RKO (cell line): ENCODE measurements at regions not wholly inside any gene's neighbourhood (a gene's known extent, or its start where the extent isn't known, plus 50 kb on each side); places are given as distances from the start of the nearest gene placed in this dataset.

Source experiments
- DNase-seq: peaks from one replicate; pipeline ENCODE4 v3.0.0-alpha.2; 2016; ENCODE audit warnings: low spot score

DNA sequence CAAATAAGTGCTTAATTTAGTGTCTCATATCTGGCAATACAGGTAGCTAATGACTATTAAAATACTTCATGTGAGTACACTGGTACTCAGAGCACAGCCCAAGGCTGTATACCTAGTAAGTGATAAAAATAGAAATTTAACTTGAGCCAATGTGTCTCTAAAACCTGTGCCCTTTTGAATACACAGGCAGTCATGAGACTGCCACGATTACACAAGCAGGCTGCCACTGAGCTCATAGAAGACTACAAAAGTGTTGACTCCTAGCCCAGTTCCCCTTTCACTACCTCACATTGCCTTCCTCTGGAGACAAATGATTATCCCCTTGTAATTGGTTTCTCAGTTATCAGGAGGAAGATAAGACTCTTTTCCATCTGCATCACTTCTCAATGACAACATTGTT is 66.3 kb upstream of the PAPPA start:
- no peak for DNase-seq

DNA sequence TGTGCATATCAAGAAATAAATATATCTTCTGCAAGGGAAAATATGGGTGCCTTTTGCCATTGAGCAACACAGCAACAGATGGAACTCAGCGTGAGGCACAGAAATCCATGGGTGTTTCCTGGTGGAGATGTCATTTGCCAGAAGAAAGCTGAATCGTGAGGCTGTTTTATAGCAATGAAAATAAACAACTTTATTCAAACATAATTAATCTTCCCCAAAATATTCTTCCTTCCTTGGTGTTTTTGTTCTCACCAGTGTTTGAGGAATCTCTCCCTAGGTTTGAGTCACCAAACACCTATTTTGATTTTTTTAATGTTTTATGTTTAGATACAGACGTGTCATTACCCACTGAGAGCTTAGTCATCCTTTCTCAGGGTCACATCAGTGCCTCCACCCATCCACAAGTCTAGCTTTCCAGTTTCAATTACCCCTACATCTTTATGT is 65.8 kb upstream of the PAPPA start:
- no peak for DNase-seq

DNA sequence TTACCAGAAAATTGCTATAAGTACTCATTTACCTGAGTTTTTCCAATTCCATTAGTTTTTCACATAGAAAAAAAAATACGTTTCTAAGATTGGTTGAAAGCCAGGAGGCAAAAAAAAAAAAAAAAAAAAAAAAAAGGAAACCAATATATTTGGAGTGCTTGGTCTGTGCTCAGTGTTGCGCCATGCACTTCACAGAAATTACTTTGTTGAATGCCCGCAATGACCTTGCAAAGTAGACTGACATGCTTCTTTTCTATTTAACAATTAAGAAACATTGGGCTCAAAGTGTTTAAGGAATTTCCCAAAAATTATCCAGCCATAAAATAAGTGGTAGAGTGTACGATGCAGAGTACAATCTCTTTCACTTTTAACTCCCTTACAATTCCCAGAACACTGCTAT is 65.2 kb upstream of the PAPPA start:
- DNase-seq = no peak

DNA sequence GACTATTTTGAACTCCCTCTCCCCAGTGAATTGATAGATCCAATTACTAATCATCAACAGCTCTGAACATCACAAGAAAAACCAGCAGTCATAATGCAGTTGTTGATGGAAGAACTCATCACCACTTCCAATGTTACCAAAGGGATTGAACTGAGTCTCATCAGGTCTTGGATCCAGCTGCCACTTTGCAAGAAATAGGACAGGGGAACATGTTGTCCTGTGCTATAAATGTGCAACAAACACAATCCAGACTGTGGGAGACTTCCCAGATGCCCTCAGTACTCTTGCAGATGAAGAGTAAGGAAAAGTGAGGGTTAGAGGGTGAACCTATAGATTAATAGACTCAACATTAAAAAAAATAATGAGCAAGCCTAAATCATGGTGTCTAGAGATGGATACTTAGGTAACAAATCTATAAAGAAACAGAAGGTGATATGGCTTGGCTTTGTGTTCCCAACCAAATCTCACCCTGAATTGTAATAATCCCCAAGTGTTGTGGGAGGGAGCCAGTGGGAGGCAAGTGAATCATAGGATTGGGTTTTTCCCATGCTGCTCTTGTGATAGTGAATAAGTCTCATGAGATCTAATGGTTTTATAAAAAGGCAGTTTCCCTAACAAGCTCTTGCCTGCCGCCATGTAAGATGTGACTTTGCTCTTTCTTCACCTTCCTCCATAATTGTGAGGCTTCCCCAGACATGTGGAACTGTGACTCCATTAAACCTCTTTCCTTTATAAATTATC is 63.4 kb upstream of the PAPPA start:
- no peak for DNase-seq

DNA sequence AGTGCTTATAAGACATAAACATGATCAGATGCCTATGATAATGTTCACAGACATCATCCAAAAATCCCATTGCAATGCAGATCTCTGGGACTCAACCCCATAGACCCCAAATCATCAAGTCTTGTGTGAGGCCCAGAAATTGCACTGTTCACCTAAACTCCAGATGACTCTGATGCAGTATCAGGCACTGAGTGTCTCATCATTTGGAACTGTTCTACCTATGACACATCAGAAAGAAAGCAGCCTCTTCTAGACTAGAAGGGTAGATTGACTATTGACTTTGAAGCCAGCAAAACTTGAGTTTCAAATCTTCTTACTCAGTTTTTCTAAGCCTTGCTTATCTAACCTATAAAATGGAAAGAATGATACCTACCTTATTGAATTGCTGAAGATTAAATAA is 58.7 kb upstream of the PAPPA start:
- DNase-seq = no peak

DNA sequence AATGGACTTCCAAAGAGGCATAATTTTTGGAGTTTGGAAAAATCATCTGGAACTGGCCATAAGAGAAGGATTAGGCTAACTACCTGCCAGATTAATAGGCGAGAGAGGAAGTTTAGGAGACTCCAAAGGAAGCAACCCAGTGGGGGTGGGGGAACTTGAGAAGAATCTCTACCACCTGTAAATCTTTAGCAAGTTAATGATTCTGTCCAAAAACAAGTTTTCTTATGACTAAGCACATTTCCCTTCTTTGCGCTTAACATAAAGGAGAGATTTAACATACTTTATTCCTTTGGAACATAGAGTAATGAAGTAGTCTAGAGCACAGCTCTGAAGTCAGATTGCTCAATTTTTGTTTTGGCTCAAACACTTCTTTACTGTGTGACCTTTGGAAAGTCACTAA is 58.2 kb upstream of the PAPPA start:
- no peak for DNase-seq

DNA sequence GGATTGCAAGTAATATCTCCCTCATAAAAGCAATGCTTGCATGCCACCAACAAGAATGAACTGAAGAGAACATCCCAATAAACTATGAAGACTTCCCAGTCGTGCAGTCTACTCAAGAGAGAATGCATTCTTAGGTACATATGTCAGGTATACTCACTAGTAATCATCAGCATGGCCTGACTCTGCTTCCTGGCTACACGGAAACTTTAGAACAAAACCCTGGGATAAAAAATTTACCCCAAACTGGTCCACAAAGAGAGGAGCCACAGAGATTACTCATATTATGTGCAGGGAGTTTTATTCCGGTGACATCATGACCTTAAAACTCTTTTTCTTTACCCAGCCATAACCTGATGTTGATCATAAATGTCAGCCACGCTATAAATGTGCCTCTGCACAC is 57.5 kb upstream of the PAPPA start:
- no peak for DNase-seq

DNA sequence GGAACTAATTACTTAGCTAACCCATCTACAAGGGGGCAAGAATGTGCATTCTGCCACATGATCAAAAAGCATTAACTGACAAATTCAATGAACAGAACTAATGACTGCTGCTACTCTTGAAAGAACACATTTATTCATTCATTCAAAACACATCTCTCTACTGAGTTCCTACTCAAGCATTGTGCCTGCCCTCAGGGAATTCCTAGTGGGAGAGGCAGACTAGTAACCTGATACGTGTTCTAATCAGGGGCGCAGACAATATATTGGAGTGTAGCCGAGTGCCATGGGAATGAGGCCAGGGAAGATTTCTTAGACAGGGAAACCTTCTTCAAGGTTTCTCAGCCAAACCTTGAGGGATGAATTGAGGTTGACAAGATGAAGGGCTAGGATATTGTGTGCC is 56.7 kb upstream of the PAPPA start:
- no peak for DNase-seq

DNA sequence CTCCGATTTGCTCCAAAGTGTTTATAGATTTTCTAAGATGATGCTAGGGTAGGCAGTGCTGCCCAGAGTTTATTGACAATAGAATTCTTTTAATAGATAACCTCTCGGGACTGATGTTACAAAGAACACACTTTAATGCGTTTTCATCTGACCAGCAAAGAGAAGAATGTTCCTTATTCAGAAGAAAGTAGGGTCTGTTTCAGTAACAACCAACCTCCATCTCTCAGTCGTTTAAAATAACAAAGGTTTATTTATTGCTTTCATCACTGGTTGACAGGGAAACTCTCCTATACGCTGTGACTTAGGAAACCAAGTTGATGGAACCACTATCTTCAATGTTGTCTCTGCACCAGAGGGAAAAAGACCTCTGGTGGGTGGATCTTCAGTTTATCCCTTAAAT is 55.1 kb upstream of the PAPPA start:
- DNase-seq = no peak

DNA sequence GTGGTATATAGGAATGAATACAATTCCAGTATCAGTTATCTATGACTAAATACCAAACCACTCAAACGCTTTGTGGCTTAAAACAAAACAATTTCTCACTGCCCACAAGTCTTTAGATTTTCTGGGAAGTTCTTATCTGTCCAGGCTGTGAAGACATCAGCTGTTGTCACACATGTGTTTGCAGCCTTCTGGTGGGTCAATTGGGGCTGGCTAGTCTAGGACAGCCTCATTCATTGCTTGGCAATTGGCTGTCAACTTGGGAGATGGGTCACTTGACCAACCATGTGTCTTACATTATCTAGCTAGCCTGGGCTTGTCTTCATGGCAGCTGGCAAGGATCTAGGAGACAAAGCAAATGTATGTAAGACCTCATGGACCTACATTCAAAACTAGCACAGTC is 53.8 kb upstream of the PAPPA start:
- DNase-seq = no peak

DNA sequence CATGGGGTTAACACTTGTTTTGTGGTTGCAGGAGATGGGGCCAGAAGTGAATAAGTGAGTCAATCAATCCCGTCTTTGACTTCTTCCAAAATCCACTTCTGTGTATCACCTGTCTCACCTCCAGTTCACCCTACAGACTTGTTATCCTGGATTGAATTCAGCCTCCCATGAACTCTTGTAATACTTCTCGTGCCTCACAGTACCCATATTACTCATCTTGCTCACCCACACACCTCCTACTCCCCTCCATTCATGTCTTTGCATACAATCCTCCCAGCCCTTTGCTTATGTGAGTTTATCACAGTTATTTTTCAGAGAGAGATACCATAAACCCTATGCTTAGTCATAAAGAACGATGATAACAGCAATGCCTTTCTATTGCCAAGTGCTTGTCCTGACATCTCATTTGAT is 52.9 kb upstream of the PAPPA start:
- no peak for DNase-seq

DNA sequence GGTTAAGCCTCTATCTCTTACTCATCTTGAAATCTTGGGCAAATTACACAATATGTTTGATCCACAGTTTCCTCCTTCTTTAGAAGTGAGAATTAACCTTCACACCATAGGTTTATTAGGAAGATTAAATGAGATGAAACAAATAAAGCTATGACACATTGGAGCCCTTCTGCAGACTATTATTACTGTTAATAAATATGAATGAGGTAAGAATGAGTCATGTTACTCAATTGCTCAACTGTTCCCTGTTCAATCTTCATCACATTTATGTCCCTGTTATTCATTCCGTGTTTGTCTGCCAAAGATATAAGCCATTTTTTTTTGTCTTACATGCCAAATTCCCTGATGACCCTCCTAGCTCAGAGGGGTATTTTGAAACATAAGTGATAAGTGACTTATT is 52.1 kb upstream of the PAPPA start:
- DNase-seq = no peak

DNA sequence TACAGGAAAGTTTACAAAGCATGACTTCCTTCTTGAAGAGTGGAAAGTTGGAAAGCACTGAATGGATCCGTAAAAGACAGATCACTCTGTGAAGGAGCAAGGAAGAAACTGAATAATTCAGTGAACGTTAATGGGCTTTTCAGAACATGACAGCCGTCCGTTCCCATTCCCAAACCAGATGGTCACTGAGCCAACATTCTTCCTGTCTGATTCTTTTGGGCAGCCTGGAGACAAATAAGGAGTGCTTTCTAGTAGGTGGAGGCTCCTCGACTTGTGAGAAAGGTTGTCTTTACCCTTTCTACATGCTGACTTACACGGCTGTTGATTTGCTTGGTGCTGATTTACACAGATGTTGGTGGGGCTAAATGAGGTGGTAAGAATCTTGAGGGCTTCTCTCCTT is 51.0 kb upstream of the PAPPA start:
- DNase-seq = no peak
